IMR-90 (cell line): ENCODE measurements at regions not wholly inside any gene's neighbourhood (a gene's known extent, or its start where the extent isn't known, plus 50 kb on each side); places are given as distances from the start of the nearest gene placed in this dataset.

Experiments used
- BHLHE40 ChIP-seq: fragments of 150-350 bp; IDR thresholded peaks from 2 replicates; pipeline ENCODE4 v1.6.1; 2016; ENCODE audit warnings: mild to moderate bottlenecking, low read depth, low read length
- CEBPB ChIP-seq: IDR thresholded peaks from 2 replicates; pipeline ENCODE4 v1.6.1; 2012; ENCODE audit warnings: low read depth, low read length, improper control_type of control experiment
- MAFK ChIP-seq: IDR thresholded peaks from 2 replicates; pipeline ENCODE4 v1.6.1; 2012; ENCODE audit warnings: low read depth, low read length, improper control_type of control experiment
- MXI1 ChIP-seq: IDR thresholded peaks from 2 replicates; pipeline ENCODE4 v1.6.1; 2012; ENCODE audit warnings: low read depth, mild to moderate bottlenecking, low read length, moderate library complexity, borderline replicate concordance
- POLR2A ChIP-seq: IDR thresholded peaks from 2 replicates; pipeline ENCODE4 v1.6.1; 2012; ENCODE audit warnings: mild to moderate bottlenecking, low read depth, low read length
- RCOR1 ChIP-seq: IDR thresholded peaks from 2 replicates; pipeline ENCODE4 v1.6.1; 2012; ENCODE audit warnings: mild to moderate bottlenecking, low read length, improper control_type of control experiment; ENCODE audit not compliant: insufficient replicate concordance
- SMC3 ChIP-seq: fragments of 150-350 bp; IDR thresholded peaks from 2 replicates; pipeline ENCODE4 v1.6.1; 2016; ENCODE audit warnings: low read depth, mild to moderate bottlenecking, antibody characterized with exemption, low read length, moderate library complexity
- TF ChIP-seq, protein P1 (sequence below): conservative IDR thresholded peaks from 2 replicates; pipeline ENCODE4 v1.5.1; 2012; ENCODE audit warnings: mild to moderate bottlenecking, low read depth, low read length, improper control_type of control experiment
- TF ChIP-seq, protein P2 (sequence below): fragments of 150-350 bp; IDR thresholded peaks from 2 replicates; pipeline ENCODE4 v1.6.1; 2017; ENCODE audit warnings: mild to moderate bottlenecking, antibody characterized with exemption, low read length, low read depth
- TF ChIP-seq, protein P3 (sequence below): fragments of 150-350 bp; IDR thresholded peaks from 2 replicates; pipeline ENCODE4 v1.6.1; 2016; ENCODE audit warnings: low read depth, mild to moderate bottlenecking, low read length, moderate library complexity, borderline replicate concordance

DNA sequence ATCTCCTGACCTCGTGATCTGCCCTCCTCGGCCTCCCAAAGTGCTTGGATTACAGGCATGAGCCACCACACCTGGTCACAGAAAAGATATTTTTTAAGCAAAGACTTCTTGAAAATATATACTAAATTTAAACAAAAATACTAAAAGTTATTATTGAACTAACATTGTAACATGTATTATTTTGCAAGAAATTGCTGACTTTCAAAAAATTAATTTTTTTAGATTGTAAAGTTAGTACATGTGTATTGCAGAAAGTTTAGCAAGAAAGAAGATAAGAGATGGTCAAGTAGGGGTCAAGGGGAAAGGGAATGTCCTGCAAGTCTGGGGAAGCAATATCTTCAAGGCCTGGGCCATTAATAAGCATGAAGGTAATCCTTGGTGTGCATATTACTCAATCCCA lies 54.3 kb upstream of the HPGDS start:
- TF ChIP-seq POLR2A, result no peak
- no peak for TF ChIP-seq BHLHE40
- no peak for TF ChIP-seq MXI1
- TF ChIP-seq, protein P1, sequence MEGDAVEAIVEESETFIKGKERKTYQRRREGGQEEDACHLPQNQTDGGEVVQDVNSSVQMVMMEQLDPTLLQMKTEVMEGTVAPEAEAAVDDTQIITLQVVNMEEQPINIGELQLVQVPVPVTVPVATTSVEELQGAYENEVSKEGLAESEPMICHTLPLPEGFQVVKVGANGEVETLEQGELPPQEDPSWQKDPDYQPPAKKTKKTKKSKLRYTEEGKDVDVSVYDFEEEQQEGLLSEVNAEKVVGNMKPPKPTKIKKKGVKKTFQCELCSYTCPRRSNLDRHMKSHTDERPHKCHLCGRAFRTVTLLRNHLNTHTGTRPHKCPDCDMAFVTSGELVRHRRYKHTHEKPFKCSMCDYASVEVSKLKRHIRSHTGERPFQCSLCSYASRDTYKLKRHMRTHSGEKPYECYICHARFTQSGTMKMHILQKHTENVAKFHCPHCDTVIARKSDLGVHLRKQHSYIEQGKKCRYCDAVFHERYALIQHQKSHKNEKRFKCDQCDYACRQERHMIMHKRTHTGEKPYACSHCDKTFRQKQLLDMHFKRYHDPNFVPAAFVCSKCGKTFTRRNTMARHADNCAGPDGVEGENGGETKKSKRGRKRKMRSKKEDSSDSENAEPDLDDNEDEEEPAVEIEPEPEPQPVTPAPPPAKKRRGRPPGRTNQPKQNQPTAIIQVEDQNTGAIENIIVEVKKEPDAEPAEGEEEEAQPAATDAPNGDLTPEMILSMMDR, result no peak
- no peak for TF ChIP-seq SMC3
- no peak for TF ChIP-seq RCOR1
- no peak for TF ChIP-seq CEBPB
- TF ChIP-seq MAFK, result peak; percentile 39; the same call in 1 of the 2 replicates
- TF ChIP-seq, protein P2, sequence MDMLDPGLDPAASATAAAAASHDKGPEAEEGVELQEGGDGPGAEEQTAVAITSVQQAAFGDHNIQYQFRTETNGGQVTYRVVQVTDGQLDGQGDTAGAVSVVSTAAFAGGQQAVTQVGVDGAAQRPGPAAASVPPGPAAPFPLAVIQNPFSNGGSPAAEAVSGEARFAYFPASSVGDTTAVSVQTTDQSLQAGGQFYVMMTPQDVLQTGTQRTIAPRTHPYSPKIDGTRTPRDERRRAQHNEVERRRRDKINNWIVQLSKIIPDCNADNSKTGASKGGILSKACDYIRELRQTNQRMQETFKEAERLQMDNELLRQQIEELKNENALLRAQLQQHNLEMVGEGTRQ, result no peak
- TF ChIP-seq, protein P3, sequence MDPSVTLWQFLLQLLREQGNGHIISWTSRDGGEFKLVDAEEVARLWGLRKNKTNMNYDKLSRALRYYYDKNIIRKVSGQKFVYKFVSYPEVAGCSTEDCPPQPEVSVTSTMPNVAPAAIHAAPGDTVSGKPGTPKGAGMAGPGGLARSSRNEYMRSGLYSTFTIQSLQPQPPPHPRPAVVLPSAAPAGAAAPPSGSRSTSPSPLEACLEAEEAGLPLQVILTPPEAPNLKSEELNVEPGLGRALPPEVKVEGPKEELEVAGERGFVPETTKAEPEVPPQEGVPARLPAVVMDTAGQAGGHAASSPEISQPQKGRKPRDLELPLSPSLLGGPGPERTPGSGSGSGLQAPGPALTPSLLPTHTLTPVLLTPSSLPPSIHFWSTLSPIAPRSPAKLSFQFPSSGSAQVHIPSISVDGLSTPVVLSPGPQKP, result no peak
